SK-N-SH treated with all-trans-retinoic acid at 6 μM for 48 hours (cell line): ENCODE measurements at regions not wholly inside any gene's neighbourhood (a gene's known extent, or its start where the extent isn't known, plus 50 kb on each side); places are given as distances from the start of the nearest gene placed in this dataset.
"Not testable (repeated sequence)": the region's sequence is repeated elsewhere in the genome, so short reads cannot be mapped to it uniquely, and the experiment has no call there.

Experiments
- ARNTL ChIP-seq: fragments of 450-650 bp; formaldehyde crosslinking; IDR thresholded peaks from 2 replicates; pipeline ENCODE4 v1.5.0; 2020; ENCODE audit warnings: low read depth, mild to moderate bottlenecking, moderate library complexity, borderline replicate concordance
- CREB5 ChIP-seq: fragments of 250-450 bp; sonication (Bioruptor Pico); IDR thresholded peaks from 2 replicates; pipeline ENCODE4 v1.5.1; 2020; ENCODE audit warnings: low read depth, mild to moderate bottlenecking, moderate library complexity
- GLIS3 ChIP-seq: fragments of 250-450 bp; sonication (Bioruptor Pico); IDR thresholded peaks from 2 replicates; pipeline ENCODE4 v1.5.0; 2020; ENCODE audit warnings: mild to moderate bottlenecking, moderate library complexity
- ISL1 ChIP-seq: fragments of 250-450 bp; sonication (Bioruptor Pico); IDR thresholded peaks from 2 replicates; pipeline ENCODE4 v2.1.2; 2022; ENCODE audit warnings: mild to moderate bottlenecking, moderate library complexity
- OSR1 ChIP-seq: fragments of 250-450 bp; sonication (Bioruptor Pico); IDR thresholded peaks from 2 replicates; pipeline ENCODE4 v1.8.0; 2022; ENCODE audit warnings: moderate library complexity, mild to moderate bottlenecking, inconsistent platforms
- PATZ1 ChIP-seq: fragments of 250-450 bp; sonication (Bioruptor Pico); IDR thresholded peaks from 2 replicates; pipeline ENCODE4 v1.8.0; 2020; ENCODE audit warnings: mild to moderate bottlenecking, moderate library complexity, borderline replicate concordance
- PPARA ChIP-seq: fragments of 250-450 bp; sonication (Bioruptor Pico); IDR thresholded peaks from 2 replicates; pipeline ENCODE4 v1.5.0; 2020; ENCODE audit warnings: mild to moderate bottlenecking, borderline replicate concordance
- RARB ChIP-seq: fragments of 250-450 bp; sonication (Bioruptor Pico); IDR thresholded peaks from 2 replicates; pipeline ENCODE4 v1.8.0; 2021; ENCODE audit warnings: mild to moderate bottlenecking, moderate library complexity
- ZFP3 ChIP-seq: fragments of 250-450 bp; sonication (Bioruptor Pico); IDR thresholded peaks from 2 replicates; pipeline ENCODE4 v1.5.0; 2020; ENCODE audit warnings: mild to moderate bottlenecking, moderate library complexity
- ZNF8 ChIP-seq: fragments of 450-650 bp; formaldehyde crosslinking; IDR thresholded peaks from 2 replicates; pipeline ENCODE4 v1.5.0; 2020; ENCODE audit warnings: mild to moderate bottlenecking, moderate library complexity

- not testable (repeated sequence) for TF ChIP-seq GLIS3 (CRISPR knock-in tag); CREB5 (CRISPR knock-in tag); RARB (CRISPR knock-in tag); ZNF8; ZFP3 (CRISPR knock-in tag); ARNTL; PATZ1 (CRISPR knock-in tag); OSR1; PPARA; ISL1
Observed at GRCh38 chr1:206380163-206380790, 90.0 kb upstream of the IKBKE start.
